ENCODE measurements at regions not wholly inside any gene's neighbourhood (a gene's known extent, or its start where the extent isn't known, plus 50 kb on each side); places are given as distances from the start of the nearest gene placed in this dataset.

GRCh38 chr4:95715830-95716229, 124.1 kb upstream of the PDHA2 start:
- H3K27ac ChIP-seq: no peak overlapping the region
- intact Hi-C loops (cut with DNase I; ENCODE audit: low total_unique reads): no loop called here
- TF ChIP-seq CTCF (IDR thresholded peaks at IDR 0.05) (no peak), POLR2A (IDR thresholded peaks at IDR 0.05) (no peak)
- no peaks in the 10 kb centered on the region for H3K9me3 ChIP-seq
- DNase-seq: no peak
- H3K4me3 ChIP-seq: no peak overlapping the region
- no peaks in the 10 kb centered on the region for H3K36me3 ChIP-seq (ENCODE audit: low read depth, missing control alignments)
- WGBS, 2 donors: 84 to 85% methylated on average over 2 of the region's 2 CpGs
- H3K4me1 ChIP-seq: no peaks in the 10 kb centered on the region
- H3K27me3 ChIP-seq: no peaks in the 10 kb centered on the region

GRCh38 chr4:95714571-95714970, 125.3 kb upstream of the PDHA2 start:
- Histone ChIP-seq H3K4me3 (no peak overlapping the region), H3K4me1 (no peaks in the 10 kb centered on the region), H3K36me3 (ENCODE audit: low read depth, missing control alignments) (no peaks in the 10 kb centered on the region), H3K27me3 (no peaks in the 10 kb centered on the region), H3K27ac (no peak overlapping the region), H3K9me3 (no peaks in the 10 kb centered on the region)
- intact Hi-C loops (cut with DNase I; ENCODE audit: low total_unique reads): no loop called here
- WGBS, 2 donors: 100% methylated on average over 1 of the region's 1 CpG
- no peak for TF ChIP-seq CTCF (IDR thresholded peaks at IDR 0.05)
- TF ChIP-seq POLR2A (IDR thresholded peaks at IDR 0.05): no peak
- DNase-seq: no peak

- no peak for DNase-seq
- intact Hi-C loops (cut with DNase I; ENCODE audit: low total_unique reads): no loop called here
- H3K9me3 ChIP-seq: no peaks in the 10 kb centered on the region
- TF ChIP-seq POLR2A (IDR thresholded peaks at IDR 0.05) (no peak), CTCF (IDR thresholded peaks at IDR 0.05) (no peak)
- H3K36me3 ChIP-seq (ENCODE audit: low read depth, missing control alignments): no peaks in the 10 kb centered on the region
- no peaks in the 10 kb centered on the region for H3K27me3 ChIP-seq
- H3K4me1 ChIP-seq: peaks cover 4% of the 10 kb centered on the region
- H3K27ac ChIP-seq: no peak overlapping the region
- H3K4me3 ChIP-seq: no peak overlapping the region
Measured at GRCh38 chr4:95705323-95705722, 134.6 kb upstream of the PDHA2 start.

- Histone ChIP-seq H3K9me3 (no peaks in the 10 kb centered on the region), H3K27ac (peak overlapping the region in 1 of 2 donors; percentile 29), H3K36me3 (ENCODE audit: low read depth, missing control alignments) (no peaks in the 10 kb centered on the region), H3K27me3 (no peaks in the 10 kb centered on the region), H3K4me3 (no peak overlapping the region), H3K4me1 (peaks cover 4% of the 10 kb centered on the region)
- intact Hi-C loops (cut with DNase I; ENCODE audit: low total_unique reads): no loop called here
- no peak for TF ChIP-seq POLR2A (IDR thresholded peaks at IDR 0.05)
- TF ChIP-seq CTCF (IDR thresholded peaks at IDR 0.05): no peak
- DNase-seq: no peak
- 52 to 62% methylated on average over 5 of the region's 5 CpGs for WGBS, 2 donors
Measured at GRCh38 chr4:95701500-95702170, 138.3 kb upstream of the PDHA2 start.

GRCh38 chr4:95694411-95694810, 145.5 kb upstream of the PDHA2 start:
- TF ChIP-seq CTCF (IDR thresholded peaks at IDR 0.05) (no peak), POLR2A (IDR thresholded peaks at IDR 0.05) (no peak)
- Histone ChIP-seq H3K4me3 (no peak overlapping the region), H3K9me3 (no peaks in the 10 kb centered on the region), H3K36me3 (ENCODE audit: low read depth, missing control alignments) (no peaks in the 10 kb centered on the region), H3K27me3 (no peaks in the 10 kb centered on the region), H3K4me1 (no peaks in the 10 kb centered on the region), H3K27ac (no peak overlapping the region)
- WGBS, 2 donors: 87 to 94% methylated on average over 3 of the region's 3 CpGs
- no peak for DNase-seq
- intact Hi-C loops (cut with DNase I; ENCODE audit: low total_unique reads): no loop called here
